Fibroblast of villous mesenchyme (primary cell): ENCODE measurements at regions not wholly inside any gene's neighbourhood (a gene's known extent, or its start where the extent isn't known, plus 50 kb on each side); places are given as distances from the start of the nearest gene placed in this dataset.

Experiments used
- DNase-seq: peaks from one replicate; pipeline ENCODE4 v3.0.0-alpha.2; 2010; ENCODE audit warnings: low read depth
- H3K4me3 ChIP-seq: 2 replicates; pipeline ENCODE4 v1.5.1; 2011; ENCODE audit warnings: low read depth, mild to moderate bottlenecking, low read length
- CTCF ChIP-seq: IDR thresholded peaks from 2 replicates; pipeline ENCODE4 v1.5.1; 2012; ENCODE audit warnings: low read depth, mild to moderate bottlenecking, low read length; ENCODE audit not compliant: insufficient read depth

- TF ChIP-seq CTCF, result no peak
These were observed 177.4 kb downstream of the SEC61B start for GRCh38 chr9:99399474-99399873.

GRCh38 chr9:99400184-99400731 lies 178.2 kb downstream of the SEC61B start:
- peak; percentile 66 for DNase-seq
- H3K4me3 ChIP-seq, result no peak overlapping the region
- TF ChIP-seq CTCF, result no peak

More at GRCh38 chr9:99399474-99399873, 177.4 kb downstream of the SEC61B start:
- DNase-seq, result no peak
- H3K4me3 ChIP-seq, result no peak overlapping the region

- DNase-seq, result no peak
- no peak for TF ChIP-seq CTCF
These were observed 179.8 kb downstream of the SEC61B start for GRCh38 chr9:99401680-99402504.

GRCh38 chr9:99403371-99403770 lies 181.3 kb downstream of the SEC61B start:
- no peak overlapping the region for H3K4me3 ChIP-seq
- DNase-seq, result no peak
- no peak for TF ChIP-seq CTCF

More at GRCh38 chr9:99401680-99402504, 179.8 kb downstream of the SEC61B start:
- no peak overlapping the region for H3K4me3 ChIP-seq

- DNase-seq, result no peak
- no peak overlapping the region for H3K4me3 ChIP-seq
- no peak for TF ChIP-seq CTCF
These were observed 183.3 kb downstream of the SEC61B start for GRCh38 chr9:99405359-99405758.

- no peak for TF ChIP-seq CTCF
- H3K4me3 ChIP-seq, result no peak overlapping the region
- no peak for DNase-seq
These were observed 184.9 kb downstream of the SEC61B start for GRCh38 chr9:99406939-99407338.

- H3K4me3 ChIP-seq, result no peak overlapping the region
- TF ChIP-seq CTCF, result no peak
- DNase-seq, result peak; percentile 39
These were observed 189.0 kb downstream of the SEC61B start for GRCh38 chr9:99411068-99411467.
